SK-N-SH treated with all-trans-retinoic acid at 6 μM for 48 hours (cell line): ENCODE measurements at regions not wholly inside any gene's neighbourhood (a gene's known extent, or its start where the extent isn't known, plus 50 kb on each side); places are given as distances from the start of the nearest gene placed in this dataset.

Experiments used
- ARNTL ChIP-seq: fragments of 450-650 bp; formaldehyde crosslinking; IDR thresholded peaks from 2 replicates; pipeline ENCODE4 v1.5.0; 2020; ENCODE audit warnings: low read depth, mild to moderate bottlenecking, moderate library complexity, borderline replicate concordance
- BACH2 ChIP-seq: fragments of 250-450 bp; sonication (Bioruptor Pico); IDR thresholded peaks from 2 replicates; pipeline ENCODE4 v1.9.0; 2021; ENCODE audit warnings: mild to moderate bottlenecking, borderline replicate concordance
- CSRNP3 ChIP-seq: fragments of 250-450 bp; sonication (Bioruptor Pico); IDR thresholded peaks from 2 replicates; pipeline ENCODE4 v1.5.1; 2021; ENCODE audit warnings: mild to moderate bottlenecking, moderate library complexity
- GLIS3 ChIP-seq: fragments of 250-450 bp; sonication (Bioruptor Pico); IDR thresholded peaks from 2 replicates; pipeline ENCODE4 v1.5.0; 2020; ENCODE audit warnings: mild to moderate bottlenecking, moderate library complexity
- PATZ1 ChIP-seq: fragments of 250-450 bp; sonication (Bioruptor Pico); IDR thresholded peaks from 2 replicates; pipeline ENCODE4 v1.8.0; 2020; ENCODE audit warnings: mild to moderate bottlenecking, moderate library complexity, borderline replicate concordance
- RARB ChIP-seq: fragments of 250-450 bp; sonication (Bioruptor Pico); IDR thresholded peaks from 2 replicates; pipeline ENCODE4 v1.8.0; 2021; ENCODE audit warnings: mild to moderate bottlenecking, moderate library complexity
- ZC3H10 ChIP-seq: fragments of 250-450 bp; sonication (Bioruptor Pico); IDR thresholded peaks from 2 replicates; pipeline ENCODE4 v1.5.1; 2021; ENCODE audit warnings: mild to moderate bottlenecking, moderate library complexity
- ZFP3 ChIP-seq: fragments of 250-450 bp; sonication (Bioruptor Pico); IDR thresholded peaks from 2 replicates; pipeline ENCODE4 v1.5.0; 2020; ENCODE audit warnings: mild to moderate bottlenecking, moderate library complexity
- ZFP30 ChIP-seq: fragments of 450-650 bp; formaldehyde crosslinking; IDR thresholded peaks from 2 replicates; pipeline ENCODE4 v1.5.0; 2022; ENCODE audit warnings: mild to moderate bottlenecking, moderate library complexity
- ZNF565 ChIP-seq: fragments of 450-650 bp; formaldehyde crosslinking; conservative IDR thresholded peaks from 2 replicates; pipeline ENCODE4 v1.5.0; 2020; ENCODE audit warnings: low read depth, mild to moderate bottlenecking, moderate library complexity

DNA sequence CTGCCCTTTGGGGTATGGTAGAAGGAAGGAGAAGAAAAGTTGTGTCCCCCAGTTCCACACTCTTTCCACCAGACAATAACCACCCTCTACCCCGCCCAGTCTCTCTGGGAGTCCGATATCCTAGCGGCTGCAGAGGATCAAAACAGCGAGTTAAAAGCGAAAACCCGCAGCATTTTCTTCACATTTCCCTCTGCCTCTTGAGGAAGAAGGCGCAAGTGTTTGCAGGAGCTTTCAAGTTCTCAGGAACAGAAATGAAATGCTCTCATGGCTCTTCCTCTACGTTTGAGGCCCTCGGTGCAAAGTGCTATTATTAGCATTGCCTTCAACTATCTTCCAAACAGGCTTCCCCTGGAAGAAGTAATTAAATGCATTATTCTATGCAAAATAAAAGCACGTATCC is 52.2 kb upstream of the CCDC167 start:
- TF ChIP-seq PATZ1 (CRISPR knock-in tag) (no peak), ZNF565 (CRISPR knock-in tag) (no peak), CSRNP3 (CRISPR knock-in tag) (no peak), ZC3H10 (CRISPR knock-in tag) (no peak), ZFP30 (no peak), ARNTL (no peak), RARB (CRISPR knock-in tag) (no peak), ZFP3 (no peak), BACH2 (CRISPR knock-in tag) (no peak), GLIS3 (CRISPR knock-in tag) (no peak)
